ENCODE measurements at regions not wholly inside any gene's neighbourhood (a gene's known extent, or its start where the extent isn't known, plus 50 kb on each side); places are given as distances from the start of the nearest gene placed in this dataset.

DNA sequence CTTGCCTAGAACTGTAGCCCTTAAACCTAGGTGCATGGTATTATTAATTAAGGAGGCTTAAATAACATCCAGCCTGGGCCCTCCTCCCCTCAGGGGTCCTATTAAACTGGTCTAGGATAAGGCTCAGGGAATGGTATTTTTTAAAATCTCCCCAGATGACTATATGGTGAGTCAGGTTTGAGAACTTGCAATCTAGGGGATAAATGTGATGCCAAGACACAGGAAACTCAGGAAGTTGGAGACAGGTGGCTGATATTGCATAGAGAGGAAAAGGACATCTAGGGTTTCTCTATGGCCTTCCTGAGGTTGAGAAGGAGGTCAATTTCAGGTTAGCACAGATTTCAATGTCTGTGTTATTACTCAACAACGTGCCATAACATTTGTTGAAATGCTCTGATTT, 581.0 kb downstream of the TLE1 start:
- ATAC-seq: no peak
- Histone ChIP-seq H3K4me1 (no peaks in the 10 kb centered on the region), H3K4me3 (no peak overlapping the region), H3K36me3 (no peaks in the 10 kb centered on the region), H3K27me3 (no peaks in the 10 kb centered on the region), H3K9me3 (no peaks in the 10 kb centered on the region), H3K27ac (no peak overlapping the region)
- TF ChIP-seq POLR2A (IDR thresholded peaks at IDR 0.05): no peak
- TF ChIP-seq, protein P1, sequence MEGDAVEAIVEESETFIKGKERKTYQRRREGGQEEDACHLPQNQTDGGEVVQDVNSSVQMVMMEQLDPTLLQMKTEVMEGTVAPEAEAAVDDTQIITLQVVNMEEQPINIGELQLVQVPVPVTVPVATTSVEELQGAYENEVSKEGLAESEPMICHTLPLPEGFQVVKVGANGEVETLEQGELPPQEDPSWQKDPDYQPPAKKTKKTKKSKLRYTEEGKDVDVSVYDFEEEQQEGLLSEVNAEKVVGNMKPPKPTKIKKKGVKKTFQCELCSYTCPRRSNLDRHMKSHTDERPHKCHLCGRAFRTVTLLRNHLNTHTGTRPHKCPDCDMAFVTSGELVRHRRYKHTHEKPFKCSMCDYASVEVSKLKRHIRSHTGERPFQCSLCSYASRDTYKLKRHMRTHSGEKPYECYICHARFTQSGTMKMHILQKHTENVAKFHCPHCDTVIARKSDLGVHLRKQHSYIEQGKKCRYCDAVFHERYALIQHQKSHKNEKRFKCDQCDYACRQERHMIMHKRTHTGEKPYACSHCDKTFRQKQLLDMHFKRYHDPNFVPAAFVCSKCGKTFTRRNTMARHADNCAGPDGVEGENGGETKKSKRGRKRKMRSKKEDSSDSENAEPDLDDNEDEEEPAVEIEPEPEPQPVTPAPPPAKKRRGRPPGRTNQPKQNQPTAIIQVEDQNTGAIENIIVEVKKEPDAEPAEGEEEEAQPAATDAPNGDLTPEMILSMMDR (IDR thresholded peaks at IDR 0.05 in 4 of 5, conservative IDR thresholded peaks at IDR 0.05 in 1 of 5): no peak
- no peak for DNase-seq
- intact Hi-C loops (cut with DNase I; ENCODE audit: low total_unique reads): no loop called here
- in situ Hi-C loops (cut with MboI; ENCODE audit: low sequenced_read_pairs in 4 of 4): no loop called here

- Histone ChIP-seq H3K9me3 (no peaks in the 10 kb centered on the region), H3K27ac (no peak overlapping the region), H3K4me3 (no peak overlapping the region), H3K4me1 (no peaks in the 10 kb centered on the region), H3K27me3 (no peaks in the 10 kb centered on the region), H3K36me3 (no peaks in the 10 kb centered on the region)
- intact Hi-C loops (cut with DNase I; ENCODE audit: low total_unique reads): no loop called here
- DNase-seq (no peak), ATAC-seq (no peak)
- in situ Hi-C loops (cut with MboI; ENCODE audit: low sequenced_read_pairs in 4 of 4): no loop called here
- TF ChIP-seq, protein P1 (IDR thresholded peaks at IDR 0.05 in 4 of 5, conservative IDR thresholded peaks at IDR 0.05 in 1 of 5): no peak
- no peak for TF ChIP-seq POLR2A (IDR thresholded peaks at IDR 0.05)
Measured at GRCh38 chr9:81103597-81104471, 585.5 kb downstream of the TLE1 start.

- ATAC-seq (no peak), DNase-seq (no peak)
- Histone ChIP-seq H3K4me3 (no peak overlapping the region), H3K9me3 (peaks cover 0 to 5% (median 0%) of the 10 kb centered on the region in 3 donors), H3K4me1 (no peaks in the 10 kb centered on the region), H3K27me3 (no peaks in the 10 kb centered on the region), H3K36me3 (no peaks in the 10 kb centered on the region), H3K27ac (no peak overlapping the region)
- intact Hi-C loops (cut with DNase I; ENCODE audit: low total_unique reads) (no loop called here), in situ Hi-C loops (cut with MboI; ENCODE audit: low sequenced_read_pairs in 4 of 4) (no loop called here)
- TF ChIP-seq, protein P1 (IDR thresholded peaks at IDR 0.05 in 4 of 5, conservative IDR thresholded peaks at IDR 0.05 in 1 of 5): no peak
- no peak for TF ChIP-seq POLR2A (IDR thresholded peaks at IDR 0.05)
Measured at GRCh38 chr9:81097131-81097847, 592.1 kb downstream of the TLE1 start.

DNA sequence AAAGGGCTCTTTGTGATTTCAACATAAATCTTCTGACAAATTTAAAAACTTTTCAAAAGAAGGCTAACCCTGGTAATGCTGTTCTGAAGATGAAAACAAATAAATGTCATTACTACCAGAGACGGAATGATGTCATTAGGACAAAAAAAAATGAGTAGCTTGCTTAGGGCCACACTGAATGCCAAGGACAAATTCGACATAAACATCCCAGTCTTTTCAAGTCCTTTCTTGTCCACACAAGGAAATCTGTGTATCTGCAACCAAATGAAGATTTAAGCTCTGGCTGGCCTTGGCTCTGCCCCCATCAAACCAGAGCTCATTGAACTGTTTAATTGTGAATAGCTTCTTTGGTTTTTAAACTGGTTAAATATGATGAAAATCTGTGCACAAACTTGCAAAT, 592.7 kb downstream of the TLE1 start:
- TF ChIP-seq POLR2A (IDR thresholded peaks at IDR 0.05): no peak
- TF ChIP-seq, protein P1 (IDR thresholded peaks at IDR 0.05 in 4 of 5, conservative IDR thresholded peaks at IDR 0.05 in 1 of 5): no peak
- no peaks in the 10 kb centered on the region for H3K4me1 ChIP-seq
- ATAC-seq (no peak), DNase-seq (no peak)
- intact Hi-C loops (cut with DNase I; ENCODE audit: low total_unique reads): no loop called here
- H3K36me3 ChIP-seq: no peaks in the 10 kb centered on the region
- in situ Hi-C loops (cut with MboI; ENCODE audit: low sequenced_read_pairs in 4 of 4): no loop called here
- no peak overlapping the region for H3K27ac ChIP-seq
- H3K9me3 ChIP-seq: peaks cover 0 to 5% (median 0%) of the 10 kb centered on the region in 3 donors
- H3K27me3 ChIP-seq: no peaks in the 10 kb centered on the region
- H3K4me3 ChIP-seq: no peak overlapping the region
